ENCODE measurements at regions not wholly inside any gene's neighbourhood (a gene's known extent, or its start where the extent isn't known, plus 50 kb on each side); places are given as distances from the start of the nearest gene placed in this dataset.

GRCh38 chr5:68699966-68700365, 393.8 kb upstream of the SLC30A5 start:
- no peak overlapping the region for H3K27ac ChIP-seq (ENCODE audit: poor library complexity, severe bottlenecking)
- no peaks in the 10 kb centered on the region for H3K9me3 ChIP-seq (ENCODE audit: severe bottlenecking)
- H3K4me1 ChIP-seq (ENCODE audit: insufficient read depth, poor library complexity, severe bottlenecking), result no peaks in the 10 kb centered on the region
- no peaks in the 10 kb centered on the region for H3K36me3 ChIP-seq (ENCODE audit: low read depth)
- no peak overlapping the region for H3K4me3 ChIP-seq (ENCODE audit: severe bottlenecking)
- ATAC-seq (ENCODE audit: low read depth) (no peak), DNase-seq (ENCODE audit: low spot score) (no peak)
- peaks cover 2% of the 10 kb centered on the region for H3K27me3 ChIP-seq (ENCODE audit: insufficient read depth, poor library complexity, severe bottlenecking)
- TF ChIP-seq CTCF (IDR thresholded peaks at IDR 0.05; ENCODE audit: poor library complexity, severe bottlenecking), result no peak

GRCh38 chr5:68707575-68707974, 386.2 kb upstream of the SLC30A5 start:
- ATAC-seq (ENCODE audit: low read depth), result no peak

GRCh38 chr5:68708156-68708841, 385.5 kb upstream of the SLC30A5 start:
- no peak for TF ChIP-seq CTCF (IDR thresholded peaks at IDR 0.05; ENCODE audit: poor library complexity, severe bottlenecking)
- Histone ChIP-seq H3K4me1 (ENCODE audit: insufficient read depth, poor library complexity, severe bottlenecking) (no peaks in the 10 kb centered on the region), H3K27ac (ENCODE audit: poor library complexity, severe bottlenecking) (no peak overlapping the region), H3K4me3 (ENCODE audit: severe bottlenecking) (no peak overlapping the region), H3K36me3 (ENCODE audit: low read depth) (no peaks in the 10 kb centered on the region), H3K27me3 (ENCODE audit: insufficient read depth, poor library complexity, severe bottlenecking) (peaks cover 5% of the 10 kb centered on the region), H3K9me3 (ENCODE audit: severe bottlenecking) (no peaks in the 10 kb centered on the region)
- DNase-seq (ENCODE audit: low spot score), result no peak
- no peak for ATAC-seq (ENCODE audit: low read depth)

More at GRCh38 chr5:68707575-68707974, 386.2 kb upstream of the SLC30A5 start:
- DNase-seq (ENCODE audit: low spot score), result no peak
- peaks cover 5% of the 10 kb centered on the region for H3K27me3 ChIP-seq (ENCODE audit: insufficient read depth, poor library complexity, severe bottlenecking)
- H3K4me3 ChIP-seq (ENCODE audit: severe bottlenecking), result no peak overlapping the region
- no peaks in the 10 kb centered on the region for H3K36me3 ChIP-seq (ENCODE audit: low read depth)
- H3K27ac ChIP-seq (ENCODE audit: poor library complexity, severe bottlenecking), result no peak overlapping the region
- no peak for TF ChIP-seq CTCF (IDR thresholded peaks at IDR 0.05; ENCODE audit: poor library complexity, severe bottlenecking)
- H3K9me3 ChIP-seq (ENCODE audit: severe bottlenecking), result no peaks in the 10 kb centered on the region
- no peaks in the 10 kb centered on the region for H3K4me1 ChIP-seq (ENCODE audit: insufficient read depth, poor library complexity, severe bottlenecking)

GRCh38 chr5:68708842-68709170, 385.0 kb upstream of the SLC30A5 start:
- DNase-seq (ENCODE audit: low spot score) (no peak), ATAC-seq (ENCODE audit: low read depth) (no peak)
- peaks cover 5% of the 10 kb centered on the region for H3K27me3 ChIP-seq (ENCODE audit: insufficient read depth, poor library complexity, severe bottlenecking)
- H3K4me1 ChIP-seq (ENCODE audit: insufficient read depth, poor library complexity, severe bottlenecking), result no peaks in the 10 kb centered on the region
- TF ChIP-seq CTCF (IDR thresholded peaks at IDR 0.05; ENCODE audit: poor library complexity, severe bottlenecking), result no peak
- H3K27ac ChIP-seq (ENCODE audit: poor library complexity, severe bottlenecking), result no peak overlapping the region
- H3K4me3 ChIP-seq (ENCODE audit: severe bottlenecking), result no peak overlapping the region
- H3K36me3 ChIP-seq (ENCODE audit: low read depth), result no peaks in the 10 kb centered on the region
- H3K9me3 ChIP-seq (ENCODE audit: severe bottlenecking), result no peaks in the 10 kb centered on the region

GRCh38 chr5:68709239-68709638, 384.6 kb upstream of the SLC30A5 start:
- H3K36me3 ChIP-seq (ENCODE audit: low read depth), result no peaks in the 10 kb centered on the region
- peaks cover 5% of the 10 kb centered on the region for H3K27me3 ChIP-seq (ENCODE audit: insufficient read depth, poor library complexity, severe bottlenecking)
- TF ChIP-seq CTCF (IDR thresholded peaks at IDR 0.05; ENCODE audit: poor library complexity, severe bottlenecking), result no peak
- DNase-seq (ENCODE audit: low spot score), result no peak
- H3K4me1 ChIP-seq (ENCODE audit: insufficient read depth, poor library complexity, severe bottlenecking), result no peaks in the 10 kb centered on the region
- no peak overlapping the region for H3K27ac ChIP-seq (ENCODE audit: poor library complexity, severe bottlenecking)
- ATAC-seq (ENCODE audit: low read depth), result no peak
- no peaks in the 10 kb centered on the region for H3K9me3 ChIP-seq (ENCODE audit: severe bottlenecking)
- no peak overlapping the region for H3K4me3 ChIP-seq (ENCODE audit: severe bottlenecking)
